Mesenchymal stem cell (in vitro differentiated cells and primary cell): ENCODE measurements at regions not wholly inside any gene's neighbourhood (a gene's known extent, or its start where the extent isn't known, plus 50 kb on each side); places are given as distances from the start of the nearest gene placed in this dataset.
A peak's percentile ranks its signal among the peaks of the same experiment; 100 is the strongest.

ENCODE experiments used
- DNase-seq: peaks from one replicate; pipeline ENCODE4 v3.0.0-alpha.2; 2013
- H2AFZ ChIP-seq: one replicate; pipeline ENCODE4 v1.6.1; 2013; ENCODE audit warnings: low read depth, mild to moderate bottlenecking, control low read depth, inconsistent platforms, low read length, moderate library complexity
- H2AK5ac ChIP-seq: 2 replicates; pipeline ENCODE4 v1.6.1; 2013; ENCODE audit warnings: low read length, moderate library complexity, mild to moderate bottlenecking, inconsistent platforms; ENCODE audit not compliant: severe bottlenecking
- H2BK120ac ChIP-seq: one replicate; pipeline ENCODE4 v1.6.1; 2013; ENCODE audit warnings: low read depth, mild to moderate bottlenecking, inconsistent platforms, low read length, moderate library complexity
- H2BK12ac ChIP-seq, 2 experiments: one replicate each; pipeline ENCODE4 v1.6.1; 2013; ENCODE audit warnings: inconsistent platforms in 2 of 2, low read length in 2 of 2, mild to moderate bottlenecking in 2 of 2, moderate library complexity in 2 of 2, control low read depth in 1 of 2
- H2BK15ac ChIP-seq: one replicate; pipeline ENCODE4 v1.6.1; 2013; ENCODE audit warnings: mild to moderate bottlenecking, low read depth, inconsistent platforms; ENCODE audit not compliant: poor library complexity, severe bottlenecking
- H2BK5ac ChIP-seq: 2 replicates; pipeline ENCODE4 v1.6.1; 2013; ENCODE audit warnings: low read depth, mild to moderate bottlenecking, low read length, control low read depth, inconsistent platforms; ENCODE audit not compliant: poor library complexity, severe bottlenecking
- H3K14ac ChIP-seq, 2 experiments: one replicate each; pipeline ENCODE4 v1.6.1; 2013; ENCODE audit warnings: inconsistent platforms in 2 of 2, low read length in 2 of 2, control low read depth in 1 of 2, mild to moderate bottlenecking in 1 of 2, moderate library complexity in 1 of 2
- H3K18ac ChIP-seq, 2 experiments: one replicate each; pipeline ENCODE4 v1.6.1; 2013; ENCODE audit warnings: inconsistent platforms in 2 of 2, low read length in 2 of 2, control low read depth in 1 of 2, low read depth in 1 of 2, mild to moderate bottlenecking in 1 of 2
- H3K23ac ChIP-seq, 2 experiments: one replicate each; pipeline ENCODE4 v1.6.1; 2013; ENCODE audit warnings: inconsistent platforms in 2 of 2, low read length in 2 of 2, mild to moderate bottlenecking in 2 of 2, moderate library complexity in 2 of 2, control low read depth in 1 of 2
- H3K27ac ChIP-seq: 2 replicates; pipeline ENCODE4 v1.5.1; 2013; ENCODE audit warnings: mild to moderate bottlenecking, moderate library complexity, low read length, control low read depth, inconsistent platforms; ENCODE audit not compliant: poor library complexity, severe bottlenecking
- H3K27me3 ChIP-seq, 2 experiments: 2 replicates each; pipeline versions ENCODE4 v1.6.1 to v1.7.0; 2013; ENCODE audit warnings: low read length in 2 of 2, mild to moderate bottlenecking in 2 of 2, moderate library complexity in 2 of 2, control low read depth in 1 of 2, inconsistent platforms in 1 of 2; ENCODE audit not compliant: control insufficient read depth in 1 of 2, insufficient read depth in 1 of 2
- H3K36me3 ChIP-seq, 2 experiments: 2 replicates each; pipeline versions ENCODE4 v1.6.1 to v1.7.0; 2013; ENCODE audit warnings: low read length in 2 of 2, control low read depth in 1 of 2, inconsistent platforms in 1 of 2, low read depth in 1 of 2, mild to moderate bottlenecking in 1 of 2; ENCODE audit not compliant: insufficient read depth in 2 of 2, control insufficient read depth in 1 of 2
- H3K4ac ChIP-seq, 2 experiments: one replicate each; pipeline ENCODE4 v1.6.1; 2013; ENCODE audit warnings: inconsistent platforms in 2 of 2, low read length in 2 of 2, mild to moderate bottlenecking in 2 of 2, moderate library complexity in 2 of 2, control low read depth in 1 of 2, low read depth in 1 of 2
- H3K4me1 ChIP-seq: 2 replicates; pipeline ENCODE4 v1.6.1; 2013; ENCODE audit warnings: low read depth, low read length, control low read depth; ENCODE audit not compliant: control insufficient read depth, insufficient read depth
- H3K4me2 ChIP-seq: 2 replicates; pipeline ENCODE4 v1.6.1; 2013; ENCODE audit warnings: low read length, mild to moderate bottlenecking, inconsistent platforms; ENCODE audit not compliant: poor library complexity, severe bottlenecking
- H3K4me3 ChIP-seq, 2 experiments: 2 replicates each; pipeline versions ENCODE4 v1.5.1 to v1.7.0; 2013; ENCODE audit warnings: low read length in 2 of 2, mild to moderate bottlenecking in 2 of 2, control low read depth in 1 of 2, low read depth in 1 of 2; ENCODE audit not compliant: insufficient read depth in 1 of 2
- H3K79me1 ChIP-seq: replicated peaks from 2 replicates; pipeline ENCODE4 v1.6.1; 2013; ENCODE audit warnings: mild to moderate bottlenecking, control low read depth, low read length, inconsistent platforms; ENCODE audit not compliant: poor library complexity, severe bottlenecking
- H3K9ac ChIP-seq: 2 replicates; pipeline ENCODE4 v1.7.0; 2013; ENCODE audit warnings: mild to moderate bottlenecking, low read length, moderate library complexity
- H3K9me3 ChIP-seq: 2 replicates; pipeline ENCODE4 v1.7.0; 2013; ENCODE audit warnings: mild to moderate bottlenecking, low read length; ENCODE audit not compliant: control insufficient read depth
- H4K8ac ChIP-seq: one replicate; pipeline ENCODE4 v1.6.1; 2013; ENCODE audit warnings: inconsistent platforms, mild to moderate bottlenecking, low read length, moderate library complexity
- H4K91ac ChIP-seq: one replicate; pipeline ENCODE4 v1.6.1; 2013; ENCODE audit warnings: mild to moderate bottlenecking, low read length, inconsistent platforms
- WGBS: methylation state at CpG from one replicate; pipeline ENCODE4 v1.1.7; 2013; ENCODE audit warnings: mixed read lengths; 5-methylcytosine and 5-hydroxymethylcytosine counted together

DNA sequence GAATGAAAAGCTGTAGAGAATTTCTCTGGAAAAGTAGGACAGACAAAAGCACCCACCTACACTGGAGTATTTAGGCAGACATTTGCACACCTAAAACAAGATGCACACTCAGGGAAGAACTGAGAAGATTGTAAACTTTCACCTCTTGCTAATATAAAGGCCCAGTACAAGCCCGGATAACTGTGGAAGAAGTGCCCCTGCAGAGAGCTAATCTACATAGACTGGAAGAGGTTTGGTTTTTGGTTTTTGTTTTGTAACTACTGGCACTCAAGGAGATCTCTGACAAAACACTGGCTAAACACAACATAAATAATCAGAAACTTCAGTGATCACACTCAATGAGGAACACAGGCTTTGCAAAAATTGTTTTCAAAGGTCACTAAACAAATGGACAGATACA is 782.2 kb upstream of the SLC8A1 start:
- H2BK12ac ChIP-seq, result no peak overlapping the region
- no peak overlapping the region for H4K8ac ChIP-seq
- H2AFZ ChIP-seq, result no peak overlapping the region
- no peak overlapping the region for H2BK120ac ChIP-seq
- no peak overlapping the region for H3K18ac ChIP-seq
- H3K4me3 ChIP-seq, result no peak overlapping the region
- H3K4me2 ChIP-seq, result no peak overlapping the region
- H3K36me3 ChIP-seq, result no peaks in the 10 kb centered on the region
- H4K91ac ChIP-seq, result no peak overlapping the region
- no peaks in the 10 kb centered on the region for H3K79me1 ChIP-seq
- H3K4ac ChIP-seq, result no peak overlapping the region
- H3K27ac ChIP-seq, result no peak overlapping the region
- no peaks in the 10 kb centered on the region for H3K4me1 ChIP-seq
- H3K27me3 ChIP-seq, result no peaks in the 10 kb centered on the region
- peaks cover 53% of the 10 kb centered on the region for H3K9me3 ChIP-seq
- no CpG with 5 or more reads among the region's 1 CpG for WGBS
- no peak overlapping the region for H2AK5ac ChIP-seq
- H2BK5ac ChIP-seq, result no peak overlapping the region
- no peak overlapping the region for H2BK15ac ChIP-seq
- H3K23ac ChIP-seq, result no peak overlapping the region
- no peak for DNase-seq
- H3K9ac ChIP-seq, result no peak overlapping the region
- H3K14ac ChIP-seq, result no peak overlapping the region

DNA sequence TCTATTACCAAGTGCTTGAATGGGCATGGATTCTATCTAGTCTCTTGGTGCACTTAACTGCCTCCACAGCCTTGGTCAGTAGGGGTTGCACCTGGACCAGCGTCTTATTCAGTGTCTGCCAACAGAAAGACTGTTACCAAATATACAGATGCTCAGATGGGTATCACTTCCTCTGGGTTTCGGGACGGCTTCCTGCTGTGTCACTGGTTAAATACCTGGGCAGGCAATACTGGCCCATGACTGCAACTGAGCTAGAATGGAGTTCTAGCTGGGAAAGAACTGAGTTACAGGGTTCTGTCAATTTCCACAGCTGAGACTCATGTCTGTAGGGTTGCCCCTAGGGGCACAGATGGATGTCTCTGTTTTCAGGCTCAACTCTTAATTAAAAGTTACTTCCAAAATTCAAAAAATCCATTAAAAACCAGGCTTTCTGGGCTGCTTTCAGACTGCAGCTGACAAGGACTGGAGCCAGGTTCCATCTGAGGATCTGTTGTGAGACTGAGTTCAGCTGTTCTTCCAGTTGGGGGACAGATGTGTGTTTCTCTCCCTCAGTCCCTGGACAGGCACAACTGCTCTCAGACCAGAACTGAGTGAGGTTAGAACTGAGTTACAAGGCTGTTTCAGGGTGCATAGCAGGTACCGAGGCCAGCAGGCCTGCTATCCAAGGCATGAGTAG is 789.6 kb upstream of the SLC8A1 start:
- Histone ChIP-seq H2BK12ac (no peak overlapping the region), H3K4me1 (no peaks in the 10 kb centered on the region), H3K9me3 (peaks cover 21% of the 10 kb centered on the region), H3K4me2 (no peak overlapping the region), H2BK15ac (no peak overlapping the region), H3K27ac (no peak overlapping the region), H3K4me3 (no peak overlapping the region), H2AFZ (no peak overlapping the region), H2AK5ac (no peak overlapping the region), H3K36me3 (no peaks in the 10 kb centered on the region), H3K23ac (no peak overlapping the region), H3K27me3 (no peaks in the 10 kb centered on the region), H2BK120ac (no peak overlapping the region), H3K9ac (no peak overlapping the region), H3K4ac (no peak overlapping the region), H3K18ac (no peak overlapping the region), H4K91ac (no peak overlapping the region), H3K14ac (peak overlapping the region in 1 of 2 experiments; percentile 13), H3K79me1 (no peaks in the 10 kb centered on the region), H4K8ac (no peak overlapping the region), H2BK5ac (no peak overlapping the region)
- WGBS, result 79% methylated on average over 4 of the region's 4 CpGs
- DNase-seq, result no peak

DNA sequence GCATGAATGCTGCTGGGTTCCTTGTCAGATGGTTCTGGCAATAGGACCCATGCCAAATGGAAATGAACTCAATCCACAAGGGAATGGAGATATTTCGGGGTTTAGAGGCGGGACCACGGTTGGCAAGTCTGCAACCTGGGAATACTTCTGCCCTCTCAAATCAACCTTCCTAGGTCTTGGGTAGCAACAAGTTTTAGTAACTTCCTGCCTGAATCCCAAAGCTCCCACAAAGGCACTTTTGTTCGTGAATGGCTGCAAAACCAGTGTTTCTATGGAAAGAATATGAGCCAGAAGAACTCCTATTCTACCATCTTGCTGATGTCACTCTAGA is 790.1 kb upstream of the SLC8A1 start:
- no peak overlapping the region for H4K91ac ChIP-seq
- H3K36me3 ChIP-seq, result no peaks in the 10 kb centered on the region
- peaks cover 17% of the 10 kb centered on the region for H3K9me3 ChIP-seq
- no peak overlapping the region for H3K4me3 ChIP-seq
- no peak overlapping the region for H3K27ac ChIP-seq
- DNase-seq, result no peak
- H3K27me3 ChIP-seq, result no peaks in the 10 kb centered on the region
- H2BK5ac ChIP-seq, result no peak overlapping the region
- H3K14ac ChIP-seq, result peak overlapping the region in 1 of 2 experiments; percentile 13
- 81% methylated on average over 4 of the region's 4 CpGs for WGBS
- no peak overlapping the region for H3K23ac ChIP-seq
- H3K79me1 ChIP-seq, result no peaks in the 10 kb centered on the region
- H3K4ac ChIP-seq, result no peak overlapping the region
- H2AK5ac ChIP-seq, result no peak overlapping the region
- H2BK120ac ChIP-seq, result no peak overlapping the region
- H2BK15ac ChIP-seq, result no peak overlapping the region
- no peak overlapping the region for H2AFZ ChIP-seq
- no peak overlapping the region for H3K18ac ChIP-seq
- H3K4me1 ChIP-seq, result no peaks in the 10 kb centered on the region
- no peak overlapping the region for H3K9ac ChIP-seq
- no peak overlapping the region for H3K4me2 ChIP-seq
- H2BK12ac ChIP-seq, result no peak overlapping the region
- H4K8ac ChIP-seq, result no peak overlapping the region

DNA sequence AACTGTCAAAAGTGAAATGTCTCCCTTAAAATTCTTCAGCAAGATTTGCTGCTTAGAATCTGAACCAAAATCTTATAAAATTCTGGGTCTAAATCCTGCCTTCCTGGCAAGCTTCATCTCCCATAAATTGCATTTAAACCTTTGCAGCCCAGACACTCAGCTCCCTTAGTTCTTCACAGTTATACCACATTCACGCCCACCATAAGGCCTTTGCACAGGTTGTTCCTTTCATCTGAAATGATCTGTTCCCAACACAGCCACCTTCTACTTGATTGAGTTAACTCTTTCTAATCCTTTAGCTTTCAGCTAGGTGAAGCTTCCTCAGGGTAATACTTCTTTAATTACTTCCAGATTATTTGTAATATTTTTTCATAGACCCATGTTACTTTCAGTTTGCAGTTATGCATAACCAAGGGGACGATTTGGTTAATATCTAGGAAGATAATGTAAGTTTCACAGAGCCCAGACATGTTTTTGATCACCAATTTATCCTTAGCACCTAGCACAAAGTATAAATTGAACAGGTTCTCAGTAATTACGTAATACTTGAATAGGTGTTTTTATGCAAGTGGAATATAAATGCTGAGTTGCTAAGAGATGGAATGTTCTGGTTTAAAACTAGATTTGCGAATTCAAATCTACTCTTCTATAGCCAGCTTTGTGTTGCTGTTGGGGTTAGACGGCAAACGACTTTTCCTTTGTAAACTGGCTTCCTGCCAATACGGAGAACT is 779.7 kb upstream of the PKDCC start:
- Histone ChIP-seq H2BK12ac (no peak overlapping the region), H2BK120ac (no peak overlapping the region), H3K9ac (no peak overlapping the region), H2AFZ (no peak overlapping the region), H2BK15ac (no peak overlapping the region), H3K79me1 (no peaks in the 10 kb centered on the region), H3K23ac (no peak overlapping the region), H3K4me2 (no peak overlapping the region), H3K4ac (no peak overlapping the region), H3K18ac (no peak overlapping the region), H3K9me3 (no peaks in the 10 kb centered on the region), H4K8ac (no peak overlapping the region), H2AK5ac (no peak overlapping the region), H2BK5ac (no peak overlapping the region), H3K4me1 (no peaks in the 10 kb centered on the region), H3K4me3 (no peak overlapping the region), H3K36me3 (no peaks in the 10 kb centered on the region), H4K91ac (no peak overlapping the region), H3K14ac (no peak overlapping the region), H3K27ac (no peak overlapping the region), H3K27me3 (no peaks in the 10 kb centered on the region)
- WGBS, result 91% methylated on average over 5 of the region's 7 CpGs
- DNase-seq, result no peak
